Glutamatergic neuron (in vitro differentiated cells): ENCODE measurements at regions not wholly inside any gene's neighbourhood (a gene's known extent, or its start where the extent isn't known, plus 50 kb on each side); places are given as distances from the start of the nearest gene placed in this dataset.

Experiments used
- DNase-seq: peaks from one replicate; pipeline ENCODE4 v3.0.0; 2022
- H3K27ac Mint-ChIP-seq: one replicate; pipeline ENCODE4 v1.8.0; 2020; ENCODE audit warnings: mild to moderate bottlenecking, mixed read lengths, inconsistent platforms; ENCODE audit not compliant: unreplicated experiment
- H3K27me3 Mint-ChIP-seq: one replicate; pipeline ENCODE4 v1.8.0; 2020; ENCODE audit warnings: mild to moderate bottlenecking, moderate library complexity, mixed read lengths, inconsistent platforms; ENCODE audit not compliant: unreplicated experiment
- H3K36me3 Mint-ChIP-seq: one replicate; pipeline ENCODE4 v1.8.0; 2020; ENCODE audit warnings: mild to moderate bottlenecking, mixed read lengths, inconsistent platforms; ENCODE audit not compliant: unreplicated experiment
- H3K4me1 Mint-ChIP-seq: one replicate; pipeline ENCODE4 v1.8.0; 2020; ENCODE audit warnings: mild to moderate bottlenecking, low read depth, mixed read lengths, inconsistent platforms; ENCODE audit not compliant: unreplicated experiment
- H3K4me3 Mint-ChIP-seq: one replicate; pipeline ENCODE4 v1.8.0; 2020; ENCODE audit warnings: mild to moderate bottlenecking, mixed read lengths, inconsistent platforms; ENCODE audit not compliant: unreplicated experiment
- H3K9me3 Mint-ChIP-seq: one replicate; pipeline ENCODE4 v1.8.0; 2020; ENCODE audit warnings: mild to moderate bottlenecking, moderate library complexity, mixed read lengths, inconsistent platforms; ENCODE audit not compliant: unreplicated experiment
- CTCF ChIP-seq: fragments of 200-600 bp; sonication (generic); IDR thresholded peaks from one replicate; pipeline ENCODE4 v1.5.0; 2021; ENCODE audit not compliant: partially characterized antibody, unreplicated experiment

- Mint-ChIP-seq H3K27ac (no peak overlapping the region), H3K36me3 (no peaks in the 10 kb centered on the region), H3K4me1 (peaks cover 4% of the 10 kb centered on the region), H3K4me3 (no peak overlapping the region), H3K27me3 (no peaks in the 10 kb centered on the region), H3K9me3 (no peaks in the 10 kb centered on the region)
- no peak for TF ChIP-seq CTCF
- DNase-seq, result no peak
Measured at GRCh38 chr3:135891121-135891520, 74.4 kb upstream of the PPP2R3A start.

GRCh38 chr3:135895106-135895733, 70.3 kb upstream of the PPP2R3A start:
- DNase-seq, result peak; percentile 84
- Mint-ChIP-seq H3K36me3 (no peaks in the 10 kb centered on the region), H3K27ac (no peak overlapping the region), H3K4me3 (no peak overlapping the region), H3K9me3 (no peaks in the 10 kb centered on the region), H3K4me1 (peaks cover 4% of the 10 kb centered on the region), H3K27me3 (no peaks in the 10 kb centered on the region)
- peak; percentile 80 for TF ChIP-seq CTCF

- Mint-ChIP-seq H3K9me3 (no peaks in the 10 kb centered on the region), H3K36me3 (no peaks in the 10 kb centered on the region)
- no peak for TF ChIP-seq CTCF
Measured at GRCh38 chr3:135895734-135896121, 69.8 kb upstream of the PPP2R3A start.

GRCh38 chr3:135896613-135897012, 68.9 kb upstream of the PPP2R3A start:
- Mint-ChIP-seq H3K4me1 (peaks cover 4% of the 10 kb centered on the region), H3K27me3 (no peaks in the 10 kb centered on the region), H3K4me3 (no peak overlapping the region), H3K36me3 (no peaks in the 10 kb centered on the region), H3K9me3 (no peaks in the 10 kb centered on the region), H3K27ac (no peak overlapping the region)
- no peak for DNase-seq
- TF ChIP-seq CTCF, result no peak

More at GRCh38 chr3:135895734-135896121, 69.8 kb upstream of the PPP2R3A start:
- H3K4me1 Mint-ChIP-seq, result peaks cover 4% of the 10 kb centered on the region
- H3K4me3 Mint-ChIP-seq, result no peak overlapping the region
- no peaks in the 10 kb centered on the region for H3K27me3 Mint-ChIP-seq
- no peak overlapping the region for H3K27ac Mint-ChIP-seq
- no peak for DNase-seq

- TF ChIP-seq CTCF, result no peak
Measured at GRCh38 chr3:135897715-135898114, 67.8 kb upstream of the PPP2R3A start.

More at GRCh38 chr3:135897715-135898114, 67.8 kb upstream of the PPP2R3A start:
- Mint-ChIP-seq H3K4me3 (no peak overlapping the region), H3K4me1 (peaks cover 4% of the 10 kb centered on the region), H3K36me3 (no peaks in the 10 kb centered on the region), H3K27me3 (no peaks in the 10 kb centered on the region), H3K9me3 (no peaks in the 10 kb centered on the region), H3K27ac (no peak overlapping the region)
- no peak for DNase-seq
